ENCODE measurements at regions not wholly inside any gene's neighbourhood (a gene's known extent, or its start where the extent isn't known, plus 50 kb on each side); places are given as distances from the start of the nearest gene placed in this dataset.

- CTCF ChIA-PET, result interaction anchor here (1.1 kb wide), 1 partner anchor 13 kb away, joined by 4 read pairs; no protein-coding TSS in a partner anchor
- Mint-ChIP-seq H3K27me3 (peaks cover 32% of the 10 kb centered on the region), H3K4me3 (no peak overlapping the region), H3K27ac (no peak overlapping the region), H3K4me1 (no peaks in the 10 kb centered on the region), H3K9me3 (no peaks in the 10 kb centered on the region), H3K36me3 (no peaks in the 10 kb centered on the region)
- no peak for DNase-seq
Measured at GRCh38 chr18:48488388-48488850, 50.4 kb upstream of the CTIF start.

- no peaks in the 10 kb centered on the region for H3K36me3 Mint-ChIP-seq
- no peaks in the 10 kb centered on the region for H3K4me1 Mint-ChIP-seq
- H3K9me3 Mint-ChIP-seq, result no peaks in the 10 kb centered on the region
- DNase-seq, result no peak
- CTCF ChIA-PET, result interaction anchor here (0.8 to 1.7 kb wide), 2 partner anchors 11 to 256 kb away, joined by 3 to 8 read pairs; no protein-coding TSS in a partner anchor
- H3K27ac Mint-ChIP-seq, result no peak overlapping the region
- H3K27me3 Mint-ChIP-seq, result peaks cover 26% of the 10 kb centered on the region
- H3K4me3 Mint-ChIP-seq, result no peak overlapping the region
Measured at GRCh38 chr18:48486754-48487153, 52.1 kb upstream of the CTIF start.

- CTCF ChIA-PET, result interaction anchor here (1.7 kb wide), 1 partner anchor 10 kb away, joined by 8 read pairs; no protein-coding TSS in a partner anchor
- no peaks in the 10 kb centered on the region for H3K4me1 Mint-ChIP-seq
- H3K27ac Mint-ChIP-seq, result no peak overlapping the region
Measured at GRCh38 chr18:48485828-48486405, 52.9 kb upstream of the CTIF start.

GRCh38 chr18:48481092-48481491 lies 57.7 kb upstream of the CTIF start:
- peaks cover 21% of the 10 kb centered on the region for H3K27me3 Mint-ChIP-seq
- H3K4me1 Mint-ChIP-seq, result no peaks in the 10 kb centered on the region
- H3K4me3 Mint-ChIP-seq, result no peak overlapping the region
- no peaks in the 10 kb centered on the region for H3K36me3 Mint-ChIP-seq
- H3K27ac Mint-ChIP-seq, result no peak overlapping the region
- DNase-seq, result no peak
- CTCF ChIA-PET, result no interaction called here
- H3K9me3 Mint-ChIP-seq, result no peaks in the 10 kb centered on the region

More at GRCh38 chr18:48485828-48486405, 52.9 kb upstream of the CTIF start:
- H3K4me3 Mint-ChIP-seq, result no peak overlapping the region
- no peak for DNase-seq
- no peaks in the 10 kb centered on the region for H3K36me3 Mint-ChIP-seq
- peaks cover 23% of the 10 kb centered on the region for H3K27me3 Mint-ChIP-seq
- H3K9me3 Mint-ChIP-seq, result no peaks in the 10 kb centered on the region

GRCh38 chr18:48479531-48479930 lies 59.3 kb upstream of the CTIF start:
- H3K36me3 Mint-ChIP-seq, result no peaks in the 10 kb centered on the region
- DNase-seq, result no peak
- H3K27ac Mint-ChIP-seq, result no peak overlapping the region
- H3K27me3 Mint-ChIP-seq, result peaks cover 17% of the 10 kb centered on the region
- no peak overlapping the region for H3K4me3 Mint-ChIP-seq
- no peaks in the 10 kb centered on the region for H3K9me3 Mint-ChIP-seq
- H3K4me1 Mint-ChIP-seq, result no peaks in the 10 kb centered on the region
- CTCF ChIA-PET, result no interaction called here

- CTCF ChIA-PET, result no interaction called here
- no peak for DNase-seq
- H3K27me3 Mint-ChIP-seq, result peaks cover 26% of the 10 kb centered on the region
- H3K4me3 Mint-ChIP-seq, result no peak overlapping the region
- no peak overlapping the region for H3K27ac Mint-ChIP-seq
- no peaks in the 10 kb centered on the region for H3K36me3 Mint-ChIP-seq
- H3K9me3 Mint-ChIP-seq, result peaks cover 1% of the 10 kb centered on the region
- no peaks in the 10 kb centered on the region for H3K4me1 Mint-ChIP-seq
Measured at GRCh38 chr18:48477348-48477747, 61.5 kb upstream of the CTIF start.

GRCh38 chr18:48476550-48476917 lies 62.3 kb upstream of the CTIF start:
- DNase-seq, result no peak
- Mint-ChIP-seq H3K9me3 (peaks cover 3% of the 10 kb centered on the region), H3K4me1 (no peaks in the 10 kb centered on the region), H3K36me3 (no peaks in the 10 kb centered on the region), H3K4me3 (no peak overlapping the region), H3K27ac (no peak overlapping the region), H3K27me3 (peaks cover 33% of the 10 kb centered on the region)
- CTCF ChIA-PET, result interaction anchor here (1.2 to 1.8 kb wide), 4 partner anchors 10 to 197 kb away, joined by 6 to 13 read pairs (median 8); no protein-coding TSS in a partner anchor

GRCh38 chr18:48475635-48476549 lies 62.9 kb upstream of the CTIF start:
- CTCF ChIA-PET, result interaction anchor here (0.7 to 1.8 kb wide), 11 partner anchors 10 to 769 kb away, joined by 3 to 13 read pairs (median 4); no protein-coding TSS in a partner anchor
- H3K4me1 Mint-ChIP-seq, result no peaks in the 10 kb centered on the region
- H3K36me3 Mint-ChIP-seq, result no peaks in the 10 kb centered on the region
- H3K9me3 Mint-ChIP-seq, result peaks cover 3% of the 10 kb centered on the region
- DNase-seq, result peak; percentile 38
- H3K27ac Mint-ChIP-seq, result no peak overlapping the region
- H3K27me3 Mint-ChIP-seq, result peaks cover 39% of the 10 kb centered on the region
- no peak overlapping the region for H3K4me3 Mint-ChIP-seq

- H3K4me1 Mint-ChIP-seq, result no peaks in the 10 kb centered on the region
- H3K27ac Mint-ChIP-seq, result no peak overlapping the region
- H3K9me3 Mint-ChIP-seq, result peaks cover 3% of the 10 kb centered on the region
- H3K36me3 Mint-ChIP-seq, result no peaks in the 10 kb centered on the region
- CTCF ChIA-PET, result interaction anchor here (1.0 to 3.7 kb wide), 2 partner anchors 28 to 190 kb away, joined by 3 to 15 read pairs; no protein-coding TSS in a partner anchor
- H3K4me3 Mint-ChIP-seq, result no peak overlapping the region
- H3K27me3 Mint-ChIP-seq, result peaks cover 53% of the 10 kb centered on the region
- no peak for DNase-seq
Measured at GRCh38 chr18:48473816-48474215, 64.6 kb upstream of the ZBTB7C start.

GRCh38 chr18:48472610-48473009 lies 63.4 kb upstream of the ZBTB7C start:
- no peak for DNase-seq
- no peaks in the 10 kb centered on the region for H3K36me3 Mint-ChIP-seq
- H3K27ac Mint-ChIP-seq, result no peak overlapping the region
- H3K4me1 Mint-ChIP-seq, result no peaks in the 10 kb centered on the region
- H3K9me3 Mint-ChIP-seq, result peaks cover 3% of the 10 kb centered on the region
- peaks cover 62% of the 10 kb centered on the region for H3K27me3 Mint-ChIP-seq
- no peak overlapping the region for H3K4me3 Mint-ChIP-seq
- CTCF ChIA-PET, result interaction anchor here (3.7 kb wide), 1 partner anchor 27 kb away, joined by 15 read pairs; no protein-coding TSS in a partner anchor

- CTCF ChIA-PET, result interaction anchor here (1.0 to 3.7 kb wide), 5 partner anchors 9 to 122 kb away, joined by 3 to 15 read pairs (median 3); no protein-coding TSS in a partner anchor
- H3K27me3 Mint-ChIP-seq, result peaks cover 66% of the 10 kb centered on the region
- H3K9me3 Mint-ChIP-seq, result peaks cover 3% of the 10 kb centered on the region
- H3K4me1 Mint-ChIP-seq, result no peaks in the 10 kb centered on the region
- H3K4me3 Mint-ChIP-seq, result no peak overlapping the region
- no peaks in the 10 kb centered on the region for H3K36me3 Mint-ChIP-seq
- H3K27ac Mint-ChIP-seq, result no peak overlapping the region
- no peak for DNase-seq
Measured at GRCh38 chr18:48470484-48471180, 61.4 kb upstream of the ZBTB7C start.

GRCh38 chr18:48468151-48468550 lies 59.0 kb upstream of the ZBTB7C start:
- H3K27me3 Mint-ChIP-seq, result peaks cover 74% of the 10 kb centered on the region
- no peak overlapping the region for H3K4me3 Mint-ChIP-seq
- H3K27ac Mint-ChIP-seq, result no peak overlapping the region
- no peaks in the 10 kb centered on the region for H3K4me1 Mint-ChIP-seq
- no peaks in the 10 kb centered on the region for H3K36me3 Mint-ChIP-seq
- no peak for DNase-seq
- CTCF ChIA-PET, result interaction anchor here (0.7 to 1.5 kb wide), 3 partner anchors 14 to 236 kb away, joined by 3 to 5 read pairs (median 3); no protein-coding TSS in a partner anchor
- peaks cover 3% of the 10 kb centered on the region for H3K9me3 Mint-ChIP-seq

- Mint-ChIP-seq H3K36me3 (no peaks in the 10 kb centered on the region), H3K9me3 (peaks cover under 1% of the 10 kb centered on the region), H3K4me1 (no peaks in the 10 kb centered on the region), H3K27ac (no peak overlapping the region), H3K4me3 (no peak overlapping the region), H3K27me3 (peaks cover 75% of the 10 kb centered on the region)
- DNase-seq, result no peak
- CTCF ChIA-PET, result interaction anchor here (1.2 kb wide), 1 partner anchor 22 kb away, joined by 5 read pairs; no protein-coding TSS in a partner anchor
Measured at GRCh38 chr18:48467231-48467630, 58.0 kb upstream of the ZBTB7C start.

GRCh38 chr18:48462510-48462909 lies 53.3 kb upstream of the ZBTB7C start:
- H3K27me3 Mint-ChIP-seq, result peaks cover 62% of the 10 kb centered on the region
- DNase-seq, result no peak
- H3K4me3 Mint-ChIP-seq, result no peak overlapping the region
- no peaks in the 10 kb centered on the region for H3K4me1 Mint-ChIP-seq
- no peak overlapping the region for H3K27ac Mint-ChIP-seq
- no peaks in the 10 kb centered on the region for H3K36me3 Mint-ChIP-seq
- no peaks in the 10 kb centered on the region for H3K9me3 Mint-ChIP-seq
- CTCF ChIA-PET, result no interaction called here
